B cell (primary cell): ENCODE measurements at regions not wholly inside any gene's neighbourhood (a gene's known extent, or its start where the extent isn't known, plus 50 kb on each side); places are given as distances from the start of the nearest gene placed in this dataset.

Source experiments
- ATAC-seq: fragments of 200-7000 bp; cut with Tn5 transposase; one replicate; pipeline ENCODE4 v1.10.0; 2021; ENCODE audit warnings: low read depth, mild to moderate bottlenecking, moderate number of reproducible peaks, moderate library complexity
- CTCF ChIA-PET: fragments of 350-600 bp; sonication (Branson Sonifier 250); formaldehyde crosslinking; loops from one replicate; lab custom pipeline; 2021; ENCODE audit warnings: antibody characterized with exemption, inconsistent platforms; lab: Charles Lee
- POLR2A ChIA-PET: fragments of 350-600 bp; sonication (Branson Sonifier 250); formaldehyde crosslinking; loops from one replicate; lab custom pipeline; 2021; ENCODE audit warnings: antibody characterized with exemption; lab: Charles Lee
- DNase-seq: peaks from one replicate; pipeline ENCODE4 v3.0.0; 2013
- H2AFZ ChIP-seq: 2 replicates; pipeline ENCODE4 v1.6.1; 2012; ENCODE audit warnings: mild to moderate bottlenecking, low read depth, low read length; ENCODE audit not compliant: insufficient read depth, poor library complexity, severe bottlenecking
- H3K27ac ChIP-seq, 2 donors: 1 replicate in 1 of 2; 2 replicates in 1 of 2; pipeline ENCODE4 v1.5.1; 2012 to 2013; ENCODE audit warnings: low read length in 2 of 2, mild to moderate bottlenecking in 2 of 2, moderate library complexity in 1 of 2
- H3K27me3 ChIP-seq, 4 experiments: fragments of 200-600 bp in 1 of 4; sonication (generic) in 1 of 4; replicated peaks in 1 of 4; 1 replicate in 2 of 4; 2 replicates in 2 of 4; pipeline versions ENCODE4 v1.6.1 to v1.7.0; 2013 to 2016; ENCODE audit warnings: low read length in 3 of 4, mild to moderate bottlenecking in 2 of 4, mixed read lengths in 1 of 4, moderate library complexity in 1 of 4; ENCODE audit not compliant: insufficient read depth in 4 of 4, control insufficient read depth in 3 of 4; ENCODE audit errors: control extremely low read depth in 1 of 4
- H3K36me3 ChIP-seq, 2 experiments: replicated peaks in 1 of 2; 1 replicate in 1 of 2; 2 replicates in 1 of 2; pipeline versions ENCODE4 v1.6.1 to v1.7.1; 2013; ENCODE audit warnings: low read length in 1 of 2; ENCODE audit not compliant: insufficient read depth in 2 of 2, control insufficient read depth in 1 of 2; ENCODE audit errors: control extremely low read depth in 1 of 2, extremely low read depth in 1 of 2
- H3K4me1 ChIP-seq, 2 donors: fragments of 200-600 bp in 1 of 2; sonication (generic) in 1 of 2; 1 replicate in 1 of 2; 2 replicates in 1 of 2; pipeline versions ENCODE4 v1.5.1 to v1.6.1; 2013 to 2017; ENCODE audit warnings: low read length in 2 of 2; ENCODE audit not compliant: control insufficient read depth in 2 of 2, insufficient read depth in 2 of 2
- H3K4me2 ChIP-seq: replicated peaks from 2 replicates; pipeline ENCODE3; 2012; ENCODE audit warnings: mild to moderate bottlenecking, low read depth, low read length; ENCODE audit not compliant: poor library complexity, severe bottlenecking
- H3K4me3 ChIP-seq, 5 experiments: fragments of 200-600 bp in 1 of 5; sonication (generic) in 1 of 5; 1 replicate in 3 of 5; 2 replicates in 2 of 5; pipeline versions ENCODE4 v1.5.1 to v1.7.0; 2011 to 2016; ENCODE audit warnings: low read length in 4 of 5, mild to moderate bottlenecking in 4 of 5, low read depth in 2 of 5, control low read depth in 1 of 5, moderate library complexity in 1 of 5; ENCODE audit not compliant: insufficient read depth in 1 of 5; ENCODE audit errors: control extremely low read depth in 1 of 5, extremely low read depth in 1 of 5
- H3K79me2 ChIP-seq: fragments of 200-600 bp; sonication (generic); one replicate; pipeline ENCODE4 v1.6.0; 2016; ENCODE audit warnings: low read length; ENCODE audit not compliant: control insufficient read depth, insufficient read depth
- H3K9ac ChIP-seq: fragments of 200-600 bp; sonication (generic); 2 replicates; pipeline ENCODE4 v1.6.1; 2017; ENCODE audit warnings: mild to moderate bottlenecking, low read length, moderate library complexity
- H3K9me3 ChIP-seq, 3 donors: one replicate each; pipeline versions ENCODE4 v1.6.1 to v1.7.1; 2013; ENCODE audit warnings: low read length in 2 of 3; ENCODE audit not compliant: control insufficient read depth in 2 of 3, insufficient read depth in 1 of 3; ENCODE audit errors: control extremely low read depth in 1 of 3
- H4K20me1 ChIP-seq: 2 replicates; pipeline ENCODE4 v1.6.0; 2012; ENCODE audit warnings: mild to moderate bottlenecking, low read length; ENCODE audit not compliant: insufficient read depth, control insufficient read depth, poor library complexity, severe bottlenecking
- H3K27ac Mint-ChIP-seq: one replicate; pipeline ENCODE4 v1.8.0; 2021; ENCODE audit warnings: mixed read lengths
- H3K27me3 Mint-ChIP-seq: one replicate; pipeline ENCODE4 v1.8.0; 2021; ENCODE audit warnings: mixed read lengths
- H3K4me1 Mint-ChIP-seq: one replicate; pipeline ENCODE4 v1.8.0; 2021; ENCODE audit warnings: mixed read lengths
- H3K4me3 Mint-ChIP-seq: one replicate; pipeline ENCODE4 v1.8.0; 2021; ENCODE audit warnings: mixed read lengths
- H3K9me3 Mint-ChIP-seq: one replicate; pipeline ENCODE4 v1.8.0; 2022; ENCODE audit warnings: mixed read lengths; ENCODE audit not compliant: insufficient read depth
- EZH2 ChIP-seq: IDR thresholded peaks from 2 replicates; pipeline ENCODE4 v1.6.1; 2012; ENCODE audit warnings: borderline replicate concordance, low read depth, mild to moderate bottlenecking, moderate library complexity, low read length; ENCODE audit not compliant: insufficient read depth, poor library complexity, severe bottlenecking
- WGBS: methylation state at CpG from one replicate; pipeline ENCODE4 v1.1.5; 2013; ENCODE audit warnings: missing lambda C conversion rate; ENCODE audit not compliant: insufficient coverage; 5-methylcytosine and 5-hydroxymethylcytosine counted together
- intact Hi-C: fragments of 100-400 bp; cut with micrococcal nuclease; formaldehyde crosslinking; loops from one replicate; pipeline ENCODE4 v1.10.0; 2022
- TF ChIP-seq, protein P1 (sequence below): fragments of 200-600 bp; IDR thresholded peaks from one replicate; pipeline ENCODE4 v1.8.0; 2022; ENCODE audit warnings: antibody characterized with exemption, mild to moderate bottlenecking

- intact Hi-C loops, result loop anchor here (10.0 kb wide), 1 partner anchor 806 kb away; no protein-coding TSS in a partner anchor
- no peaks in the 10 kb centered on the region for H3K36me3 ChIP-seq
- H2AFZ ChIP-seq, result no peak overlapping the region
- H3K9ac ChIP-seq, result no peak overlapping the region
- H3K9me3 Mint-ChIP-seq, result no peaks in the 10 kb centered on the region
- H3K4me3 Mint-ChIP-seq, result no peak overlapping the region
- H3K4me3 ChIP-seq, result no peak overlapping the region
- DNase-seq, result no peak
- no peaks in the 10 kb centered on the region for H3K27me3 Mint-ChIP-seq
- H3K27ac ChIP-seq, result no peak overlapping the region
- no peak overlapping the region for H3K27ac Mint-ChIP-seq
- ChIA-PET POLR2A (no interaction called here), CTCF (no interaction called here)
- TF ChIP-seq EZH2, result no peak
- TF ChIP-seq, protein P1, sequence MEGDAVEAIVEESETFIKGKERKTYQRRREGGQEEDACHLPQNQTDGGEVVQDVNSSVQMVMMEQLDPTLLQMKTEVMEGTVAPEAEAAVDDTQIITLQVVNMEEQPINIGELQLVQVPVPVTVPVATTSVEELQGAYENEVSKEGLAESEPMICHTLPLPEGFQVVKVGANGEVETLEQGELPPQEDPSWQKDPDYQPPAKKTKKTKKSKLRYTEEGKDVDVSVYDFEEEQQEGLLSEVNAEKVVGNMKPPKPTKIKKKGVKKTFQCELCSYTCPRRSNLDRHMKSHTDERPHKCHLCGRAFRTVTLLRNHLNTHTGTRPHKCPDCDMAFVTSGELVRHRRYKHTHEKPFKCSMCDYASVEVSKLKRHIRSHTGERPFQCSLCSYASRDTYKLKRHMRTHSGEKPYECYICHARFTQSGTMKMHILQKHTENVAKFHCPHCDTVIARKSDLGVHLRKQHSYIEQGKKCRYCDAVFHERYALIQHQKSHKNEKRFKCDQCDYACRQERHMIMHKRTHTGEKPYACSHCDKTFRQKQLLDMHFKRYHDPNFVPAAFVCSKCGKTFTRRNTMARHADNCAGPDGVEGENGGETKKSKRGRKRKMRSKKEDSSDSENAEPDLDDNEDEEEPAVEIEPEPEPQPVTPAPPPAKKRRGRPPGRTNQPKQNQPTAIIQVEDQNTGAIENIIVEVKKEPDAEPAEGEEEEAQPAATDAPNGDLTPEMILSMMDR, result no peak
- WGBS, result no CpG with 5 or more reads among the region's 2 CpGs
- no peak overlapping the region for H3K4me2 ChIP-seq
- no peaks in the 10 kb centered on the region for H3K9me3 ChIP-seq
- peaks cover 0 to 63% of the 10 kb centered on the region in 2 donors for H3K4me1 ChIP-seq
- no peaks in the 10 kb centered on the region for H4K20me1 ChIP-seq
- ATAC-seq, result no peak
- H3K79me2 ChIP-seq, result no peaks in the 10 kb centered on the region
- H3K27me3 ChIP-seq, result no peaks in the 10 kb centered on the region
- peaks cover 75% of the 10 kb centered on the region for H3K4me1 Mint-ChIP-seq
Measured at GRCh38 chrY:7728935-7729317, 817.4 kb upstream of the AMELY start.

- H3K9me3 Mint-ChIP-seq, result no peaks in the 10 kb centered on the region
- no peaks in the 10 kb centered on the region for H3K27me3 ChIP-seq
- no peaks in the 10 kb centered on the region for H3K9me3 ChIP-seq
- H3K27ac ChIP-seq, result no peak overlapping the region
- H3K27ac Mint-ChIP-seq, result no peak overlapping the region
- ATAC-seq (no peak), DNase-seq (no peak)
- intact Hi-C loops, result loop anchor here (2.0 to 10.0 kb wide), 2 partner anchors 453 to 809 kb away; no protein-coding TSS in a partner anchor
- H3K4me3 ChIP-seq, result no peak overlapping the region
- no peak overlapping the region for H3K4me3 Mint-ChIP-seq
- ChIA-PET POLR2A (no interaction called here), CTCF (no interaction called here)
- no peaks in the 10 kb centered on the region for H3K79me2 ChIP-seq
- H3K4me2 ChIP-seq, result no peak overlapping the region
- H2AFZ ChIP-seq, result no peak overlapping the region
- H3K4me1 Mint-ChIP-seq, result peaks cover 86% of the 10 kb centered on the region
- no peaks in the 10 kb centered on the region for H4K20me1 ChIP-seq
- H3K9ac ChIP-seq, result no peak overlapping the region
- TF ChIP-seq, protein P1, result no peak
- TF ChIP-seq EZH2, result no peak
- no peaks in the 10 kb centered on the region for H3K27me3 Mint-ChIP-seq
- 86% methylated on average over 1 of the region's 4 CpGs for WGBS
- no peaks in the 10 kb centered on the region for H3K36me3 ChIP-seq
- peaks cover 0 to 66% of the 10 kb centered on the region in 2 donors for H3K4me1 ChIP-seq
Measured at GRCh38 chrY:7725791-7726460, 814.4 kb upstream of the AMELY start.
